ENCODE measurements at regions not wholly inside any gene's neighbourhood (a gene's known extent, or its start where the extent isn't known, plus 50 kb on each side); places are given as distances from the start of the nearest gene placed in this dataset.

DNA sequence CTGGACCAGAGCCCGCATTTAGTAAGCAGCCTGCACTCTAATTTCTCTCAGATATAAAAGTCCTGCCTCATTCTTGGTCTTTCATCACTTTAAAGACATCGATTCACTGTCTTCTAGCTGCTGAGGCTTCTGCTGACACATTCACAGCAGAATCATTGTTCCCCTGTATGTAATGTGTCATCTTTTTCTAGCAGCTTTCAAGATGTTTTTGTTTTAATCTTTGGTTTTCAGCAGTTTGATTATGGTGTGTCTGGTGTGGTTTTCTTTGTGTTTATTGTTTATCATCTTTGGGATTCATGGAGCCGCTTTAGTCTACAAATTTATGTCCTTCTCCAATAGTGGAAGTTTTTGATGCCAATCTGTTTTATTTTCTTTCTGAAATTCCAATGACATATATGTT, 157.3 kb upstream of the STMND1 start:
- Histone ChIP-seq H3K9me2 (no peaks in the 10 kb centered on the region), H3K4me3 (ENCODE audit: low read depth in 2 of 2, low read length in 1 of 2) (no peak overlapping the region), H3F3A (replicated peaks; ENCODE audit: insufficient read depth) (peaks cover 23% of the 10 kb centered on the region), H3K4me1 (ENCODE audit: control insufficient read depth in 1 of 2, insufficient read depth in 2 of 2, low read depth in 1 of 2, low read length in 1 of 2) (peaks cover 4 to 32% of the 10 kb centered on the region in 2 experiments; a peak in 3 of 4 replicates), H3K27ac (ENCODE audit: low read depth in 2 of 2, low read length in 1 of 2) (no peak overlapping the region), H3K79me2 (ENCODE audit: insufficient read depth) (no peaks in the 10 kb centered on the region), H2AFZ (ENCODE audit: low read depth) (no peak overlapping the region), H3K4me2 (no peak overlapping the region), H3K36me3 (replicated peaks in 1 of 2; ENCODE audit: control insufficient read depth in 1 of 2, insufficient read depth in 2 of 2, low read length in 1 of 2) (no peaks in the 10 kb centered on the region), H3K27me3 (ENCODE audit: insufficient read depth) (no peaks in the 10 kb centered on the region), H3K9me3 (no peaks in the 10 kb centered on the region), H4K20me1 (ENCODE audit: insufficient read depth) (no peaks in the 10 kb centered on the region), H3K9ac (no peak overlapping the region)
- CTCF ChIA-PET = interaction anchor here (3.8 kb wide), 1 partner anchor 19 kb away, joined by 17 read pairs; no protein-coding TSS in a partner anchor
- no peak for DNase-seq
- TF ChIP-seq, protein P1, sequence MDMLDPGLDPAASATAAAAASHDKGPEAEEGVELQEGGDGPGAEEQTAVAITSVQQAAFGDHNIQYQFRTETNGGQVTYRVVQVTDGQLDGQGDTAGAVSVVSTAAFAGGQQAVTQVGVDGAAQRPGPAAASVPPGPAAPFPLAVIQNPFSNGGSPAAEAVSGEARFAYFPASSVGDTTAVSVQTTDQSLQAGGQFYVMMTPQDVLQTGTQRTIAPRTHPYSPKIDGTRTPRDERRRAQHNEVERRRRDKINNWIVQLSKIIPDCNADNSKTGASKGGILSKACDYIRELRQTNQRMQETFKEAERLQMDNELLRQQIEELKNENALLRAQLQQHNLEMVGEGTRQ (IDR thresholded peaks at IDR 0.05; ENCODE audit: borderline replicate concordance, low read depth, low read length) = no peak
- POLR2A ChIA-PET = no interaction called here
- WGBS (ENCODE audit: low lambda C conversion rate) = 88% methylated on average over 3 of the region's 3 CpGs

DNA sequence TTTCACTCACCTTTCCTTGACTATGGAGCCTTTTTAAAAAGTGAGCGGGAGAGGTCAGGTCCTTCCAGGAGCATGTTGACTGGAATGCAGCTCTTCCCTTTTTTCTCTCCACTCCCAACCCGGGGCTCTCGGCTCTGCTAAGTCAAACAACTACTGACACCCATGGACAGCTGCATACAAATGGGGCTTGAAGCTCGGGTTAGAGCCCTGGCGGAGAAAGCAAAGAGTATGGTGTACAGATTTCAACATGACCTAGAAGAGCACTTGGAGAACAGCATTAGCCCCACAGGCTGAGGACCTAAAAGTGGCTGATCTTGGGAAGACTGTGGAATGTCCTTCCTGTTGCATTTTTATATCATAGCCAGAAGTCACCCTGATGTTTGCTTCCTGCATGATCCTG, 162.0 kb upstream of the STMND1 start:
- POLR2A ChIA-PET = no interaction called here
- WGBS (ENCODE audit: low lambda C conversion rate) = 79% methylated on average over 5 of the region's 5 CpGs
- H3K9me2 ChIP-seq = no peaks in the 10 kb centered on the region
- H3K9ac ChIP-seq = no peak overlapping the region
- H3K27ac ChIP-seq (ENCODE audit: low read depth in 2 of 2, low read length in 1 of 2) = no peak overlapping the region
- no peaks in the 10 kb centered on the region; a peak in 1 of 4 replicates for H3K4me1 ChIP-seq (ENCODE audit: control insufficient read depth in 1 of 2, insufficient read depth in 2 of 2, low read depth in 1 of 2, low read length in 1 of 2)
- no peaks in the 10 kb centered on the region for H3K27me3 ChIP-seq (ENCODE audit: insufficient read depth)
- H3K36me3 ChIP-seq (replicated peaks in 1 of 2; ENCODE audit: control insufficient read depth in 1 of 2, insufficient read depth in 2 of 2, low read length in 1 of 2) = no peaks in the 10 kb centered on the region
- H3K4me2 ChIP-seq = no peak overlapping the region
- no peak for TF ChIP-seq RFX5 (IDR thresholded peaks at IDR 0.05; ENCODE audit: low read length)
- no peak for TF ChIP-seq RAD21 (IDR thresholded peaks at IDR 0.05; ENCODE audit: low read length)
- TF ChIP-seq FOSL2 (IDR thresholded peaks at IDR 0.05; ENCODE audit: borderline replicate concordance, low read depth) = no peak
- TF ChIP-seq NFIC (IDR thresholded peaks at IDR 0.05; ENCODE audit: borderline replicate concordance) = no peak
- TF ChIP-seq, protein P2, sequence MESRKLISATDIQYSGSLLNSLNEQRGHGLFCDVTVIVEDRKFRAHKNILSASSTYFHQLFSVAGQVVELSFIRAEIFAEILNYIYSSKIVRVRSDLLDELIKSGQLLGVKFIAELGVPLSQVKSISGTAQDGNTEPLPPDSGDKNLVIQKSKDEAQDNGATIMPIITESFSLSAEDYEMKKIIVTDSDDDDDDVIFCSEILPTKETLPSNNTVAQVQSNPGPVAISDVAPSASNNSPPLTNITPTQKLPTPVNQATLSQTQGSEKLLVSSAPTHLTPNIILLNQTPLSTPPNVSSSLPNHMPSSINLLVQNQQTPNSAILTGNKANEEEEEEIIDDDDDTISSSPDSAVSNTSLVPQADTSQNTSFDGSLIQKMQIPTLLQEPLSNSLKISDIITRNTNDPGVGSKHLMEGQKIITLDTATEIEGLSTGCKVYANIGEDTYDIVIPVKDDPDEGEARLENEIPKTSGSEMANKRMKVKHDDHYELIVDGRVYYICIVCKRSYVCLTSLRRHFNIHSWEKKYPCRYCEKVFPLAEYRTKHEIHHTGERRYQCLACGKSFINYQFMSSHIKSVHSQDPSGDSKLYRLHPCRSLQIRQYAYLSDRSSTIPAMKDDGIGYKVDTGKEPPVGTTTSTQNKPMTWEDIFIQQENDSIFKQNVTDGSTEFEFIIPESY (IDR thresholded peaks at IDR 0.05; ENCODE audit: borderline replicate concordance, low read depth) = no peak
- no peak for TF ChIP-seq POLR2AphosphoS5 (IDR thresholded peaks at IDR 0.05; ENCODE audit: low read depth, low read length)
- TF ChIP-seq MEF2A (IDR thresholded peaks at IDR 0.05; ENCODE audit: borderline replicate concordance, low read depth) = no peak
- TF ChIP-seq FOXJ3 (CRISPR knock-in tag; IDR thresholded peaks at IDR 0.05) = no peak
- TF ChIP-seq YY1 (IDR thresholded peaks at IDR 0.05; ENCODE audit: low read depth) = no peak
- no peak for TF ChIP-seq MXI1 (IDR thresholded peaks at IDR 0.05; ENCODE audit: low read depth, low read length)
- TF ChIP-seq TEAD4 (IDR thresholded peaks at IDR 0.05; ENCODE audit: borderline replicate concordance, insufficient read depth) = no peak
- no peak for TF ChIP-seq JUND (IDR thresholded peaks at IDR 0.05)
- TF ChIP-seq FOXM1 (IDR thresholded peaks at IDR 0.05; ENCODE audit: low read depth) = no peak
- TF ChIP-seq RXRA (IDR thresholded peaks at IDR 0.05; ENCODE audit: borderline replicate concordance, low read depth) = no peak
- no peak for TF ChIP-seq GATA2 (CRISPR knock-in tag; IDR thresholded peaks at IDR 0.05)
- no peak for DNase-seq
- H3K79me2 ChIP-seq (ENCODE audit: insufficient read depth) = no peaks in the 10 kb centered on the region
- no peaks in the 10 kb centered on the region for H3F3A ChIP-seq (replicated peaks; ENCODE audit: insufficient read depth)
- no peak overlapping the region for H2AFZ ChIP-seq (ENCODE audit: low read depth)
- no peaks in the 10 kb centered on the region for H4K20me1 ChIP-seq (ENCODE audit: insufficient read depth)
- H3K9me3 ChIP-seq = no peaks in the 10 kb centered on the region
- H3K4me3 ChIP-seq (ENCODE audit: low read depth in 2 of 2, low read length in 1 of 2) = no peak overlapping the region
- CTCF ChIA-PET = interaction anchor here (1.2 kb wide), 1 partner anchor 25 kb away, joined by 3 read pairs; no protein-coding TSS in a partner anchor
